ENCODE measurements at regions not wholly inside any gene's neighbourhood (a gene's known extent, or its start where the extent isn't known, plus 50 kb on each side); places are given as distances from the start of the nearest gene placed in this dataset.

GRCh38 chr12:97276661-97277429 is 185.8 kb upstream of the RMST start:
- DNase-seq = no peak

- DNase-seq = no peak
Observed at GRCh38 chr12:97283297-97283696, 179.3 kb upstream of the RMST start.

- DNase-seq = no peak
Observed at GRCh38 chr12:97288531-97288930, 174.1 kb upstream of the RMST start.

GRCh38 chr12:97292588-97292987 is 170.0 kb upstream of the RMST start:
- DNase-seq = no peak

GRCh38 chr12:97293541-97293940 is 169.1 kb upstream of the RMST start:
- no peak for DNase-seq

- DNase-seq = no peak
Observed at GRCh38 chr12:97299847-97300246, 162.8 kb upstream of the RMST start.

- no peak for DNase-seq
Observed at GRCh38 chr12:97300431-97300830, 162.2 kb upstream of the RMST start.

GRCh38 chr12:97300891-97301290 is 161.7 kb upstream of the RMST start:
- DNase-seq = no peak

GRCh38 chr12:97301576-97301975 is 161.0 kb upstream of the RMST start:
- DNase-seq = no peak

GRCh38 chr12:97305651-97306050 is 157.0 kb upstream of the RMST start:
- DNase-seq = no peak

GRCh38 chr12:97306147-97306546 is 156.5 kb upstream of the RMST start:
- DNase-seq = no peak

- DNase-seq = peak; percentile 1
Observed at GRCh38 chr12:97308576-97309198, 153.9 kb upstream of the RMST start.

- no peak for DNase-seq
Observed at GRCh38 chr12:97309921-97310320, 152.7 kb upstream of the RMST start.

GRCh38 chr12:97312570-97313135 is 150.0 kb upstream of the RMST start:
- DNase-seq = no peak

- DNase-seq = no peak
Observed at GRCh38 chr12:97313471-97314190, 149.0 kb upstream of the RMST start.

GRCh38 chr12:97316321-97316720 is 146.3 kb upstream of the RMST start:
- DNase-seq = no peak

- DNase-seq = no peak
Observed at GRCh38 chr12:97321621-97322020, 141.0 kb upstream of the RMST start.

GRCh38 chr12:97322388-97322787 is 140.2 kb upstream of the RMST start:
- no peak for DNase-seq

- DNase-seq = no peak
Observed at GRCh38 chr12:97323154-97323553, 139.4 kb upstream of the RMST start.

- no peak for DNase-seq
Observed at GRCh38 chr12:97324471-97324870, 138.1 kb upstream of the RMST start.

- DNase-seq = no peak
Observed at GRCh38 chr12:97335115-97335514, 127.5 kb upstream of the RMST start.

- no peak for DNase-seq
Observed at GRCh38 chr12:97336900-97337751, 125.5 kb upstream of the RMST start.

GRCh38 chr12:97342130-97342529 is 120.5 kb upstream of the RMST start:
- DNase-seq = no peak
